IMR-90 (cell line): ENCODE measurements at regions not wholly inside any gene's neighbourhood (a gene's known extent, or its start where the extent isn't known, plus 50 kb on each side); places are given as distances from the start of the nearest gene placed in this dataset.

ENCODE experiments used
- BHLHE40 ChIP-seq: fragments of 150-350 bp; IDR thresholded peaks from 2 replicates; pipeline ENCODE4 v1.6.1; 2016; ENCODE audit warnings: mild to moderate bottlenecking, low read depth, low read length
- CEBPB ChIP-seq: IDR thresholded peaks from 2 replicates; pipeline ENCODE4 v1.6.1; 2012; ENCODE audit warnings: low read depth, low read length, improper control_type of control experiment
- CHD1 ChIP-seq: IDR thresholded peaks from 2 replicates; pipeline ENCODE4 v1.6.1; 2012; ENCODE audit warnings: low read depth, low read length, improper control_type of control experiment
- MAFK ChIP-seq: IDR thresholded peaks from 2 replicates; pipeline ENCODE4 v1.6.1; 2012; ENCODE audit warnings: low read depth, low read length, improper control_type of control experiment
- POLR2A ChIP-seq: IDR thresholded peaks from 2 replicates; pipeline ENCODE4 v1.6.1; 2012; ENCODE audit warnings: mild to moderate bottlenecking, low read depth, low read length
- RCOR1 ChIP-seq: IDR thresholded peaks from 2 replicates; pipeline ENCODE4 v1.6.1; 2012; ENCODE audit warnings: mild to moderate bottlenecking, low read length, improper control_type of control experiment; ENCODE audit not compliant: insufficient replicate concordance
- RFX5 ChIP-seq: IDR thresholded peaks from 2 replicates; pipeline ENCODE4 v1.8.0; 2012; ENCODE audit warnings: low read depth, mild to moderate bottlenecking, low read length, moderate library complexity
- SMC3 ChIP-seq: fragments of 150-350 bp; IDR thresholded peaks from 2 replicates; pipeline ENCODE4 v1.6.1; 2016; ENCODE audit warnings: low read depth, mild to moderate bottlenecking, antibody characterized with exemption, low read length, moderate library complexity
- TF ChIP-seq, protein P1 (sequence below): conservative IDR thresholded peaks from 2 replicates; pipeline ENCODE4 v1.5.1; 2012; ENCODE audit warnings: mild to moderate bottlenecking, low read depth, low read length, improper control_type of control experiment
- TF ChIP-seq, protein P2 (sequence below): fragments of 150-350 bp; IDR thresholded peaks from 2 replicates; pipeline ENCODE4 v1.6.1; 2016; ENCODE audit warnings: low read depth, mild to moderate bottlenecking, low read length, moderate library complexity, borderline replicate concordance
- TF ChIP-seq, protein P3 (sequence below): fragments of 150-350 bp; IDR thresholded peaks from 2 replicates; pipeline ENCODE4 v1.6.1; 2017; ENCODE audit warnings: mild to moderate bottlenecking, antibody characterized with exemption, low read length, low read depth

DNA sequence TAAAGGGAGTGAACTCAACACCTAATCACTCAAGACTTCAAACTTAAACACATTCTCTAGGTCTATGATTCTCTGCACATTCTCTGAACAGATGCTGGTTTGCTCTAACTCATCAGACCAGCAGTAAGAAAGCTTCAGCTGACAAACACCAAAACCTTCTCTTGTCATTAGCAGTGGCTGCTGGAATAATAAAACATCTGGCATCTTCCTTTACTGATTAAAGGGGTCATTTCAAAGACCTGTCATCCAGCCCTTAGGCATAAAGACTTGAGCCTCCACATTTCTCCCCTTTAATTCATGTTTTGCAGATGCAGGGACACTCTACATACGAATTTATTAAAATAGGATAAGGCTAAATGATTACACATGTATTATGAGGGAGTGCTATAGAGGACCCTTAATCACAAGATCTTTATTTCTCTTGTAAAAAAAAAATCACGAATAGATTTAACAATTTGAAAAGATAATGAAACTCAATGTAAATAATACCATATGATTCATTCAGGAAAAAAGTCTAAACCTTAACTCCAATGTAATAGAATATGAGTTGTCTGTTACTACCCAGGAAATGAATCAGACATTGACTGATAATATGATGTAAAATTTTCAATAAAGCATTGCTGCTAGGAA lies 152.4 kb upstream of the GNAI1 start:
- TF ChIP-seq, protein P1, sequence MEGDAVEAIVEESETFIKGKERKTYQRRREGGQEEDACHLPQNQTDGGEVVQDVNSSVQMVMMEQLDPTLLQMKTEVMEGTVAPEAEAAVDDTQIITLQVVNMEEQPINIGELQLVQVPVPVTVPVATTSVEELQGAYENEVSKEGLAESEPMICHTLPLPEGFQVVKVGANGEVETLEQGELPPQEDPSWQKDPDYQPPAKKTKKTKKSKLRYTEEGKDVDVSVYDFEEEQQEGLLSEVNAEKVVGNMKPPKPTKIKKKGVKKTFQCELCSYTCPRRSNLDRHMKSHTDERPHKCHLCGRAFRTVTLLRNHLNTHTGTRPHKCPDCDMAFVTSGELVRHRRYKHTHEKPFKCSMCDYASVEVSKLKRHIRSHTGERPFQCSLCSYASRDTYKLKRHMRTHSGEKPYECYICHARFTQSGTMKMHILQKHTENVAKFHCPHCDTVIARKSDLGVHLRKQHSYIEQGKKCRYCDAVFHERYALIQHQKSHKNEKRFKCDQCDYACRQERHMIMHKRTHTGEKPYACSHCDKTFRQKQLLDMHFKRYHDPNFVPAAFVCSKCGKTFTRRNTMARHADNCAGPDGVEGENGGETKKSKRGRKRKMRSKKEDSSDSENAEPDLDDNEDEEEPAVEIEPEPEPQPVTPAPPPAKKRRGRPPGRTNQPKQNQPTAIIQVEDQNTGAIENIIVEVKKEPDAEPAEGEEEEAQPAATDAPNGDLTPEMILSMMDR: no peak
- no peak for TF ChIP-seq CHD1
- TF ChIP-seq POLR2A: no peak
- TF ChIP-seq SMC3: no peak
- no peak for TF ChIP-seq BHLHE40
- TF ChIP-seq, protein P2, sequence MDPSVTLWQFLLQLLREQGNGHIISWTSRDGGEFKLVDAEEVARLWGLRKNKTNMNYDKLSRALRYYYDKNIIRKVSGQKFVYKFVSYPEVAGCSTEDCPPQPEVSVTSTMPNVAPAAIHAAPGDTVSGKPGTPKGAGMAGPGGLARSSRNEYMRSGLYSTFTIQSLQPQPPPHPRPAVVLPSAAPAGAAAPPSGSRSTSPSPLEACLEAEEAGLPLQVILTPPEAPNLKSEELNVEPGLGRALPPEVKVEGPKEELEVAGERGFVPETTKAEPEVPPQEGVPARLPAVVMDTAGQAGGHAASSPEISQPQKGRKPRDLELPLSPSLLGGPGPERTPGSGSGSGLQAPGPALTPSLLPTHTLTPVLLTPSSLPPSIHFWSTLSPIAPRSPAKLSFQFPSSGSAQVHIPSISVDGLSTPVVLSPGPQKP: no peak
- no peak for TF ChIP-seq CEBPB
- TF ChIP-seq, protein P3, sequence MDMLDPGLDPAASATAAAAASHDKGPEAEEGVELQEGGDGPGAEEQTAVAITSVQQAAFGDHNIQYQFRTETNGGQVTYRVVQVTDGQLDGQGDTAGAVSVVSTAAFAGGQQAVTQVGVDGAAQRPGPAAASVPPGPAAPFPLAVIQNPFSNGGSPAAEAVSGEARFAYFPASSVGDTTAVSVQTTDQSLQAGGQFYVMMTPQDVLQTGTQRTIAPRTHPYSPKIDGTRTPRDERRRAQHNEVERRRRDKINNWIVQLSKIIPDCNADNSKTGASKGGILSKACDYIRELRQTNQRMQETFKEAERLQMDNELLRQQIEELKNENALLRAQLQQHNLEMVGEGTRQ: no peak
- no peak for TF ChIP-seq MAFK
- TF ChIP-seq RFX5: no peak
- TF ChIP-seq RCOR1: no peak
